ENCODE measurements at regions not wholly inside any gene's neighbourhood (a gene's known extent, or its start where the extent isn't known, plus 50 kb on each side); places are given as distances from the start of the nearest gene placed in this dataset.

DNA sequence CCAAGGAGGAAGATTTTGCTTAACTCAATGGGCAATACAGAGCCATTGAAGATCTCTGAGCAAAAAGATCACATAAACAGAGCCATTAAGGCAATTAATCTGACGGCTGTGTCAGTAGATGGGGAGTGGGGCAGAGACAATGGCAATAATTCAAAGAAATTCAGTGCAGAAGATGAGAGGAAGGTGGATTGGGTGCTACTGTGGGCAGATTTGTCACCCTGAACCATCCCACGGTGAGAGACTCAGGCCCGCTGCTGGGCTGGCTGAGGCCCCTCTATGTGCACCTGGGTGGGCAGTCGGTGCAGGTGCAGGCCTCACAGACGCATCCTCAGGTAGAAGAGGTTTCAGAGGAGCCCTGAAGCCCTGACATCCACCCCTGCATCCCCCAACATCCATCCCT is 458.6 kb downstream of the EIPR1 start:
- Histone ChIP-seq H4K20me1 (ENCODE audit: insufficient read depth, low read length) (no peaks in the 10 kb centered on the region), H3K4me1 (ENCODE audit: low read length) (no peaks in the 10 kb centered on the region), H3K79me2 (ENCODE audit: low read length) (no peaks in the 10 kb centered on the region), H3K27ac (ENCODE audit: low read length) (no peak overlapping the region), H3K9me3 (ENCODE audit: insufficient read depth, low read length) (no peaks in the 10 kb centered on the region), H3K9ac (ENCODE audit: low read length) (no peak overlapping the region), H3K4me2 (ENCODE audit: low read length) (no peak overlapping the region), H3K27me3 (ENCODE audit: low read depth, low read length) (peaks cover 7% of the 10 kb centered on the region; the same call in 1 of the 2 replicates), H3K36me3 (replicated peaks; ENCODE audit: low read depth, low read length) (no peaks in the 10 kb centered on the region), H2AFZ (ENCODE audit: low read depth, low read length) (no peak overlapping the region), H3K4me3 (ENCODE audit: low read length) (no peak overlapping the region)
- TF ChIP-seq, protein P1, sequence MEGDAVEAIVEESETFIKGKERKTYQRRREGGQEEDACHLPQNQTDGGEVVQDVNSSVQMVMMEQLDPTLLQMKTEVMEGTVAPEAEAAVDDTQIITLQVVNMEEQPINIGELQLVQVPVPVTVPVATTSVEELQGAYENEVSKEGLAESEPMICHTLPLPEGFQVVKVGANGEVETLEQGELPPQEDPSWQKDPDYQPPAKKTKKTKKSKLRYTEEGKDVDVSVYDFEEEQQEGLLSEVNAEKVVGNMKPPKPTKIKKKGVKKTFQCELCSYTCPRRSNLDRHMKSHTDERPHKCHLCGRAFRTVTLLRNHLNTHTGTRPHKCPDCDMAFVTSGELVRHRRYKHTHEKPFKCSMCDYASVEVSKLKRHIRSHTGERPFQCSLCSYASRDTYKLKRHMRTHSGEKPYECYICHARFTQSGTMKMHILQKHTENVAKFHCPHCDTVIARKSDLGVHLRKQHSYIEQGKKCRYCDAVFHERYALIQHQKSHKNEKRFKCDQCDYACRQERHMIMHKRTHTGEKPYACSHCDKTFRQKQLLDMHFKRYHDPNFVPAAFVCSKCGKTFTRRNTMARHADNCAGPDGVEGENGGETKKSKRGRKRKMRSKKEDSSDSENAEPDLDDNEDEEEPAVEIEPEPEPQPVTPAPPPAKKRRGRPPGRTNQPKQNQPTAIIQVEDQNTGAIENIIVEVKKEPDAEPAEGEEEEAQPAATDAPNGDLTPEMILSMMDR (IDR thresholded peaks at IDR 0.05; ENCODE audit: low read depth, low read length), result no peak
- no peak for TF ChIP-seq EZH2phosphoT487 (IDR thresholded peaks at IDR 0.05; ENCODE audit: low read depth)

GRCh38 chr2:2916621-2917020 is 461.0 kb downstream of the EIPR1 start:
- no peak for TF ChIP-seq EZH2phosphoT487 (IDR thresholded peaks at IDR 0.05; ENCODE audit: low read depth)
- TF ChIP-seq, protein P1 (IDR thresholded peaks at IDR 0.05; ENCODE audit: low read depth, low read length), result no peak
- no peak overlapping the region for H2AFZ ChIP-seq (ENCODE audit: low read depth, low read length)
- H3K27ac ChIP-seq (ENCODE audit: low read length), result no peak overlapping the region
- H3K4me1 ChIP-seq (ENCODE audit: low read length), result no peaks in the 10 kb centered on the region
- no peak overlapping the region for H3K4me2 ChIP-seq (ENCODE audit: low read length)
- H3K27me3 ChIP-seq (ENCODE audit: low read depth, low read length), result peaks cover 7% of the 10 kb centered on the region; the same call in 1 of the 2 replicates
- H3K79me2 ChIP-seq (ENCODE audit: low read length), result no peaks in the 10 kb centered on the region
- H3K36me3 ChIP-seq (replicated peaks; ENCODE audit: low read depth, low read length), result no peaks in the 10 kb centered on the region
- H3K4me3 ChIP-seq (ENCODE audit: low read length), result no peak overlapping the region
- no peaks in the 10 kb centered on the region for H4K20me1 ChIP-seq (ENCODE audit: insufficient read depth, low read length)
- no peaks in the 10 kb centered on the region for H3K9me3 ChIP-seq (ENCODE audit: insufficient read depth, low read length)
- no peak overlapping the region for H3K9ac ChIP-seq (ENCODE audit: low read length)

DNA sequence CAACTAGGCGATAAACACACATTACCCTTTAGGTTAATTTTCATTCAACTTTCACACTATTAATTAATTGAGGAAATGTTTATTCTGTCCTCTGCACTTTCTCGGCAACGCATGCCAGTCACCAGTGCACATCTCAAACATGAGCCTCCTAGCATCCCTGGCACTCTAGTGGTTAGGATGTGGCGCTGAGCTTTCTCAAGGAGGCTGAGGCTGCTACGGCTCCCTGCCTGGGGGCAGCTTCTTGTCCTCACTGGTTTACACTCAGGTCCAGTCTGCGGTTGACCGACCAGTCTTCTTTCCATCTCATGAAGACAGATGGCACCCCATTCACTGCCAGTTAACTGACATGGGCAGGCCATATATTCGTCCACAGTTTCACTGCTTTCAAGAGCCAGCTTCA is 463.4 kb downstream of the EIPR1 start:
- no peaks in the 10 kb centered on the region for H3K4me1 ChIP-seq (ENCODE audit: low read length)
- H4K20me1 ChIP-seq (ENCODE audit: insufficient read depth, low read length), result no peaks in the 10 kb centered on the region
- H3K27ac ChIP-seq (ENCODE audit: low read length), result no peak overlapping the region
- no peak overlapping the region for H3K4me3 ChIP-seq (ENCODE audit: low read length)
- H2AFZ ChIP-seq (ENCODE audit: low read depth, low read length), result no peak overlapping the region
- no peaks in the 10 kb centered on the region for H3K36me3 ChIP-seq (replicated peaks; ENCODE audit: low read depth, low read length)
- no peaks in the 10 kb centered on the region for H3K9me3 ChIP-seq (ENCODE audit: insufficient read depth, low read length)
- TF ChIP-seq EZH2phosphoT487 (IDR thresholded peaks at IDR 0.05; ENCODE audit: low read depth), result no peak
- TF ChIP-seq, protein P1 (IDR thresholded peaks at IDR 0.05; ENCODE audit: low read depth, low read length), result no peak
- no peak overlapping the region for H3K4me2 ChIP-seq (ENCODE audit: low read length)
- peaks cover 7% of the 10 kb centered on the region; the same call in 1 of the 2 replicates for H3K27me3 ChIP-seq (ENCODE audit: low read depth, low read length)
- no peaks in the 10 kb centered on the region for H3K79me2 ChIP-seq (ENCODE audit: low read length)
- H3K9ac ChIP-seq (ENCODE audit: low read length), result no peak overlapping the region

GRCh38 chr2:2913601-2914120 is 464.0 kb downstream of the EIPR1 start:
- Histone ChIP-seq H3K27ac (ENCODE audit: low read length) (no peak overlapping the region), H2AFZ (ENCODE audit: low read depth, low read length) (no peak overlapping the region), H3K27me3 (ENCODE audit: low read depth, low read length) (peaks cover 7% of the 10 kb centered on the region; the same call in 1 of the 2 replicates), H3K9me3 (ENCODE audit: insufficient read depth, low read length) (no peaks in the 10 kb centered on the region), H3K4me1 (ENCODE audit: low read length) (no peaks in the 10 kb centered on the region), H3K36me3 (replicated peaks; ENCODE audit: low read depth, low read length) (no peaks in the 10 kb centered on the region), H3K4me3 (ENCODE audit: low read length) (no peak overlapping the region), H4K20me1 (ENCODE audit: insufficient read depth, low read length) (no peaks in the 10 kb centered on the region), H3K4me2 (ENCODE audit: low read length) (no peak overlapping the region), H3K79me2 (ENCODE audit: low read length) (no peaks in the 10 kb centered on the region), H3K9ac (ENCODE audit: low read length) (no peak overlapping the region)
- TF ChIP-seq, protein P1 (IDR thresholded peaks at IDR 0.05; ENCODE audit: low read depth, low read length), result no peak
- TF ChIP-seq EZH2phosphoT487 (IDR thresholded peaks at IDR 0.05; ENCODE audit: low read depth), result no peak
